Fibroblast of the aortic adventitia (primary cell): ENCODE measurements at regions not wholly inside any gene's neighbourhood (a gene's known extent, or its start where the extent isn't known, plus 50 kb on each side); places are given as distances from the start of the nearest gene placed in this dataset.

ENCODE experiments used
- DNase-seq: peaks from one replicate; pipeline ENCODE4 v3.0.0-alpha.2; 2010; ENCODE audit warnings: low read depth
- H3K4me3 ChIP-seq: 2 replicates; pipeline ENCODE4 v1.5.1; 2011; ENCODE audit warnings: low read depth, mild to moderate bottlenecking, control low read depth, low read length, moderate library complexity
- CTCF ChIP-seq: IDR thresholded peaks from 2 replicates; pipeline ENCODE4 v1.5.1; 2011; ENCODE audit warnings: mild to moderate bottlenecking, low read length, control low read depth, inconsistent platforms; ENCODE audit not compliant: insufficient read depth

- TF ChIP-seq CTCF: no peak
- no peak overlapping the region for H3K4me3 ChIP-seq
- no peak for DNase-seq
These were observed 137.5 kb downstream of the CCDC71L start for GRCh38 chr7:106523482-106523881.

GRCh38 chr7:106522696-106523095 lies 138.3 kb downstream of the CCDC71L start:
- TF ChIP-seq CTCF: no peak
- H3K4me3 ChIP-seq: no peak overlapping the region
- no peak for DNase-seq

- no peak overlapping the region for H3K4me3 ChIP-seq
- no peak for TF ChIP-seq CTCF
- no peak for DNase-seq
These were observed 139.4 kb downstream of the CCDC71L start for GRCh38 chr7:106521541-106521940.

GRCh38 chr7:106520962-106521514 lies 139.9 kb downstream of the CCDC71L start:
- TF ChIP-seq CTCF: no peak
- DNase-seq: no peak
- H3K4me3 ChIP-seq: no peak overlapping the region

GRCh38 chr7:106518967-106519366 lies 142.0 kb downstream of the CCDC71L start:
- peak; percentile 34 for DNase-seq

GRCh38 chr7:106518239-106518638 lies 142.7 kb downstream of the CCDC71L start:
- H3K4me3 ChIP-seq: no peak overlapping the region
- DNase-seq: no peak
- no peak for TF ChIP-seq CTCF

More at GRCh38 chr7:106518967-106519366, 142.0 kb downstream of the CCDC71L start:
- H3K4me3 ChIP-seq: no peak overlapping the region
- no peak for TF ChIP-seq CTCF

GRCh38 chr7:106517508-106517907 lies 143.4 kb downstream of the CCDC71L start:
- no peak overlapping the region for H3K4me3 ChIP-seq
- DNase-seq: no peak
- TF ChIP-seq CTCF: no peak
